GM21515 (cell line): ENCODE measurements at regions not wholly inside any gene's neighbourhood (a gene's known extent, or its start where the extent isn't known, plus 50 kb on each side); places are given as distances from the start of the nearest gene placed in this dataset.
"Not testable (repeated sequence)": the region's sequence is repeated elsewhere in the genome, so short reads cannot be mapped to it uniquely, and the experiment has no call there.

Experiments
- ATAC-seq: cut with Tn5 transposase; IDR thresholded peaks from one replicate; pipeline ENCODE4 v1.9.1; 2021; ENCODE audit not compliant: unreplicated experiment

DNA sequence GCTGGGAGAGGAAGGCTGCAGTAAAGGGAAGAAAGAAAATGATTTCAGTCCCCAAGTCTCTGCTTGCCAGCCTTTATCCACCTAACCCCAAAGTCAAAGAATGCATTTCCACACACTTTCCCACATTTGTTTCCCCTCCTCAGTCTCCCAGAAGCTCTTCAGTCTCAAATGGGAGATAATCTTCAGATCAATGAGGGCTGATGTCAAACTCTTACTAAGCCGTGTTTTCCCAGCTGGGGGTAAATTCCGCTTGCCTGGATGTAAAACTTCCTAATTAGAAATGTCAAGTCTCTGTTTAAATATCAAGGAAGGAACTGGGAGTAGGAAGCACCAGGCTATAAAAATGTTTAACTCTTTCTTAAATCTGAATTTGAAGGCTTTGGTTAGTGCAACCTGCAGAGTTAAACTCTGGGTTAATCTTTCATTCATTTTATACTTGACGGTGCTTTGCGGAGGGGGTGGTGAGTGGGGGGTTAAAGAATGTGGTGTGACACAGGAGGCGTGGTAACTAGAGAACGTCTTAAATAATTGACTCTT is 601.4 kb upstream of the ACTRT1 start:
- ATAC-seq = no peak

DNA sequence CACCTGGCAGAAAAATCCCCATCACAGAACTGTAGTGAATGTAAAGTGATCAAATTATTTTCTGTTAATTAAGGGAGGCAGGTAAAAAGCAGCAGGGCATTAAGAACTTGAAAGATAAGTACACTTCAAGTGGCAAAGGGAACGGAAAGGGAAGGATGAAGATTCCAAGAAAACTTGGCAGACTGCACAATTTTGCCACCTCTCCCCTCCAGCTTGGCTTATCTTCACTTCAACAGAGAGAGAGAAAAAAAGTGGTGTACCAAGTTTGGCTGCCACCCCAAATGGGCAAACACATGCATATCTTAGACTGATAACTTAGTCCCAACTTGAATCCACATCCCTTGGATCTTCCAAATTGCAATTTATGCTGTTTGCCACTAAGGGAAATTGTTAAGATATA is 598.1 kb upstream of the ACTRT1 start:
- ATAC-seq = no peak

DNA sequence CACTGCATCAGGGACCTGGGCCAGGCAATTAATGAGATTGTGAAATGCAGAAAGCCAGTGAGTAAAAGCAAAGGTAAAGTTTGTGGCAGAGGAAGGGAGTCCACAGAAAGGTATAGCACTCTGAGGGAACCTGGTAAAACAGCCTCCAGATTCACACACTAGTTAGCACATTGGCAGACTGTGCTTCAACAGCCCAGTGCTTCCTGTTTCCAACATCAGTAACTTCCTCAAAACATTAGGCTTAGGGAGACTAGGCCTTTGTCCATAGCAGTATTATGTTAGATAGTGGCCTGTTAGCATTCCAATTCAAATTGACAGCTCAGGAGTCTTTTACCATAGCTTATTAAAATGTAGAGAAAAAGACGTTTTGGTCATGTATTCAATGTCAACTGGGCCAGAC is 582.6 kb upstream of the ACTRT1 start:
- no peak for ATAC-seq

DNA sequence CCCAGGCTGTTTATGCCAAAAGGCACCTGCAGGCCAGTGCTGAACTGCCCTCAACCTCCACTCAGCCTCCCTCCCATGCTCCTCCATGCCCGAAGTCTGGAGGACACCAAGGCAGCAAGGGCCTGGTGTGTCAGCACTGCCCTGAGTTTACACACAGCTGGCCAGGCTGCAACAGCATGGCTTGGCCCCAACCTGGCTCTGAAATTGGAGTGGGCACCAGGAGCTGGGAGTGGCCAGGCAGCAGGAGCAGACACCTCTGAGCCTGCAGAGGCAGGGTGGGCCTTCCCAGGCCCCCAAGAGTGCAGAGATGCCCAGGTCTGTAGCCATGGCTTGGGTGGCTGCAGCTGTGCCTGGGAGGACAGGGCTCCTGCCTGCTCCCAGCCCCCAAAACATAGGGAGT is 571.2 kb upstream of the ACTRT1 start:
- no peak for ATAC-seq

DNA sequence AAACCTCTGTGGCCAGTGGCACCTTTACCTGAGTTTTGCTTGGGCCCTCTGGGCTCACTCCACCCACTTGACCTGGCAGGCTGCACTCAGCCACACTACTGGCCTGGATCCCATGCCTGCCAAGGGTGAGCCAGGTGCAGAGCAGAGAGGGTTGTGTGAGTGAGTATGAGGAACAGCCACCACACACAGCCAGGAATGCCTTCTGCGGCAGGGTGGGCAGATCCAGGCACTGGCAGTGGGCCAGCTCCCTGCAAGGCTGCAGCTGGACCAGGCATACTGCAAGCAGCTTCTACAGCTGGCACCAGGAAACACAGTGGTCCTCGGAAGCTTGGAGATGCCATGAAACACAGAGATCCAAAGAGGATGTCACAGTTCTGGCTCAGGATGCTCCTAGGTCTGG is 570.1 kb upstream of the ACTRT1 start:
- ATAC-seq = no peak

DNA sequence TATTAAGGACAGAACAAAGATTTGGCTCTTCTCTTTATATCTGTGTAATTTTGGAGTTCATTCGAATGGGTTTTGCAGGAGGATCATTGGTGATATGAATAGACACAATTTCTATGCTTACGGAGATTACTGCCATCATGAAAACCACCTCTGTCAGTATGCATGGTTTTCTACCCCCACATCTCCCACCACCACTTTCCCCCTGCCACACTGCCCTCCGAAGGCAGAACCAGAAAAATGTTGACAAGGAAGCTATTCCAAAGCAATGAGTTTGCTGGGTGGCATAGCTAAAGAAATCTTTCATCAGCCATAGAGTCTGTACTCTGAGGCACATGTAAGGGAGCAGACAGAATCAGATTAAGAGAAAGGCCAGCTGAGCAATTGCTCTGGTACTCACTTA is 567.3 kb upstream of the ACTRT1 start:
- no peak for ATAC-seq

DNA sequence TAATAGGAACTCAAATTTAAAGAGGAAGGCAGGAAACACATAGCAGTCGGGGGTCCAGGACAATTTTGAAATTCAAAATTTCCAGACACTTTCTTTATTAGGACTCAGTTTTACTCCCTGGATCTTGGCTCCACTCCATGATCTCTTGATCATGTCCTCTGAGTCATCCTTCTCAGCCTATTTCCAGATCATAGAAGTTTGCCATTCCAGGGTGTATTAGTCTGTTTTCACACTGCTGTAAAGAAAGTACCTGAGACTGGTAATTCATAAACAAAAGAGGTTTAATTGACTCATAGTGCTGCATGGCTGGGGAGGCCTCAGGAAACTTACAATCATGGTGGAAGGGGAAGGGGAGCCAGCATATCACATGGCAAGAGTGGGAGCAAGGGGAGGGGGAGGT is 564.7 kb upstream of the ACTRT1 start:
- no peak for ATAC-seq

DNA sequence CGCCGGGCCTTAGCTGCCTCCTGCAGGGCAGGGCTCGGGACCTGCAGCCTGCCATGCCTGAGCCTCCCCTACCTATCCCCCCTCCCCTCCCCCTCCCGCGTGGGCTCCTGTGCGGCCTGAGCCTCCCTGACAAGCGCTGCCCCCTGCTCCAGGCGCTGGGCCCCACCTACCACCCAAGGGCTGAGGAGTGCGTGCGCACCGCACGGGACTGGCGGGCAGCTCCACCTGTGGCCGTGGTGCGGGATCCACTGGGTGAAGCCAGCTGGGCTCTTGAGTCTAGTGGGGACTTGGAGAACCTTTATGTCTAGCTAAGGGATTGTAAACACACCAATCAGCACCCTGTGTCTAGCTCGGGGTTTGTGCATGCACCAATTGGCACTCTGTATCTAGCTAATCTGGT is 554.6 kb upstream of the ACTRT1 start:
- not testable (repeated sequence) for ATAC-seq

DNA sequence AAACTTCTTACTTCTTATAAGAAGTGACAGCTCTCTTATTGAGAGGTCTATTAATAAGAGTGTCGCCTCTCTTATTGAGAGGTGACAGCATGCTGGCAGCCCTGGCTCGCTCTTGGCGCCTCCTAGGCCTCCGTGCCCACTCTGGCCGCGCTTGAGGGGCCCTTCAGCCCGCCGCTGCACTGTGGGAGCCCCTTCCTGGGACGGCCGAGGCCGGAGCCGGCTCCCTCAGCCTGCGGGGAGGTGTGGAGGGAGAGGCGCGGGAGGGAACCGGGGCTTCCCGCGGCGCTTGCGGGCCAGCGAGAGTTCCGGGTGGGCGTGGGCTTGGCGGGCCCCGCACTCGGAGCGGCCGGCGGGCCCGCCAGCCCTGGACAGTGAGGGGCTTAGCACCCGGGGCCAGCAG is 554.2 kb upstream of the ACTRT1 start:
- not testable (repeated sequence) for ATAC-seq

DNA sequence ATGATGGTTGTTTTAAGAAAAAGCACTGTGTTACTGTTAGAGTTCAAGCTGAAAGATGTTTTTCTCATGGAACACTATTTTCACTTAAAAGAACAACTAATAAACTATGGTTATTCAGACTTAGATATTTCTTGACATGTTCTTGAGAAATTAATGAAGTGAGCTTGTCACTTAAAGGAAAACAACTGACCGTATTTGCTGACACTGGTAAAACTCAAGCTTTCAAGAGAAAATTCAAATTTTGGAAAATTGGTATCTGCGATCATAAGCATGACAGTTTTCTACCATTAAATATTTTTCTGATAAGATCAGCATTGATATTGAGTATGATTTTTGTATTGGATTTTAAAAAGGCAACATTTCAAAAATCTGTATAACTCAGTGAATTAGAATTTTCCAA is 549.5 kb upstream of the ACTRT1 start:
- no peak for ATAC-seq

DNA sequence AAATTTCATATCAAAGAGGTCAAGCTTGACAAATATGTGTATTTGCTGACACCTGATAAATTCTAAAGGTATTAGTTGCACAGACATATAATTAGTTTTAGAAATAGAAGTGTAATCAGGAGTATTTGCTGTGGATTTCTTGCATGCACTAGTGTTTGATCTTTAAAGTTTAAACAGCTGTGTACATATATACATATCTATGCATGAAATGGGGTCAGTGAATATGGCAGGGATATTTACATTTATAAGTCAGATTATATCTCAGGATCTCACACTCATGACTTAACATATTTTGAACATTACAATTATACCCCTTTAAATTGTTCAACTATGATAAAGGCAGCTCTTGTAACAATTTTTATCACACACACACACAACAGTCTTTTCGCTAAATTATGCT is 547.4 kb upstream of the ACTRT1 start:
- no peak for ATAC-seq

DNA sequence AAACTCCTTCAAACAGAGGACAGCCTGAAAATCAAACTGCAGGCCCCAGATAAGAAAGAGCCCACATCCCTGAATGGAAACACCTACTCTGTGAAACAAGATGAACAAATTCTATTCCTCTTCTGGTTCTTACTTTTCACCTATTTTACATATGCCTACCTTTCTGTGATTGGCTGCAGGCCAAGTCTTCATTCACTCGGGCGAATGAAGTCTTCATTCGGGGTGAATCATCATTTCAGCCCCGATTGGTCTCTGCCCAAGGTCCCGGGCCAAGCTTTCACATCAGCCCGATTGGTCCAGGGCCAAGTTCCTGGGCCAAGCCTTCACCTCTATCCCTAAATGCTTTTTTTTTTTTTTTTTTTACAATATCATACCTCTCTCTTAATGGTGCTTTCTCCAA is 529.8 kb upstream of the ACTRT1 start:
- no peak for ATAC-seq

DNA sequence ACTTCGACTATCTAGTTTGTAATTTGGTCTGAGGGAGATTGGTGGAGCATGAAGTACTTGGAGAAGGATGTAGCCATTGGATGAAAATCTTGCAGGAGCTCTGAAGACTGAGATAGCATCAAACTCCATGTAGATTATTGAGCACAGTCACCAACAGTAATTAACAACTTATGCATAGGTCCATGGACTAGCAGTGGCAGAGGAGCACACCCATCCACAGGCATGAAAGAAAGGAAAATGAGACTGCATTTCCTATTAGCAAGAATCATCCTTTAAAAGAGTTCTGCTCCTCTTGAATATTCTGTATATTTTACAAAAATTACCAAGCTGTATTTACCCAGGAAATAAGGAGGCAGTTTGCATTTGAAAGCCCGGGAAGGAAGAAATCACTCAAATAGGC is 529.4 kb upstream of the ACTRT1 start:
- ATAC-seq = no peak

DNA sequence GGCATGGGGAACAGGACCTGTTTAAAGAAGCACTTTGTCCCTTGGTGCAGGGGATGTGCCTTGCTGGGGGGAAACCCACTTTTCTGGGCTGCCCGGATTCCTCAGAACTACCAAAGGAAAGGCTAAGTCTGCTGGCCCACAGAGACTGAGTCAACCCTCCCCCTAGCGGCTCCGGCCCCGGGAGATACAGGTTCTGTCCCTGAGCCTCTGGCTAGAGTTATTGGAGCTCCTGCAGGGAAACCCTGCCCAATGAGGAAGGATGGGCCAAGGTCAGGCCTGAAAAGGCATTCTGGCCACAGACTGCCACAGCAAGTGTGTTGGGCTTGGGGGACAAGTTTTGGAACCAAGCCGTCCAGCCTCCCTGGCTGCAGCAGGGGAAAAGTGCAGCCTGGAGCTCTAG is 490.9 kb upstream of the ACTRT1 start:
- ATAC-seq = no peak

DNA sequence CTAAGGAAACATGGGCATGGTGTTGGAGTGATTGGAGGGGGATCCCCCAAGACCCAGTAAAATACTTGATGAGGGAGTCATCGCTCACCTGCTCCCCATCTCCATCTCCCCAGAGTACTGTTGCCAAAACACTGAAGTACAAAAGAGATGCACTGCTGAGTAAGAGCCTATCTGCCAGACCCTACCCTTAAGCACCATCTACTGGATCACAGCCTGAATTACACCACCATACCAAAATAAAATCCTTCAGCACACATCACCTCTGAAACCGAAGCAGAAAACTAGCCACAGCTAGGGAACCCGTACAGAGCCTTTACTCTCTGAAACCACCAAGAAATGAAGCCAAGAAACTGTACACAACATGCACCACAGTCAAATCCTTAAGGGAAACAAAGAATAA is 466.3 kb upstream of the ACTRT1 start:
- ATAC-seq = no peak

DNA sequence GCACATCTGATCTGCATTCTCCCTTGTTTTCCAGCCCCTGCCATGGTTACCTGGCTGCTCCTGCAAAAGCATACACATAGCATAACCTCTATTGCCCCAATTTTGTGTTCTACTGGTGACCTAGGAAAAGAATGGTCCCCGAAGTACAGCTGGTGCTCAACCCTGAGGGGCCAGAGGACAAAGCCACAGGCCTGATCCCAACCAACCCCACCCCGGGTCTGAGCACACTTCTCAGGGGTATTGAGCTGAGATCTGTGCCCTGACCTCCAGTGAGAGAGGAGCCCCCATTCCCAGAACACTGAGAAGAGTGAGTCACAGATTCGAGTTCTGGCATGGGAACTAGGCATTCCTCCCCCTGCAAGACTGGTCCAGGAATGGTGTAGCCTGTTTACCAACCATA is 465.5 kb upstream of the ACTRT1 start:
- no peak for ATAC-seq

DNA sequence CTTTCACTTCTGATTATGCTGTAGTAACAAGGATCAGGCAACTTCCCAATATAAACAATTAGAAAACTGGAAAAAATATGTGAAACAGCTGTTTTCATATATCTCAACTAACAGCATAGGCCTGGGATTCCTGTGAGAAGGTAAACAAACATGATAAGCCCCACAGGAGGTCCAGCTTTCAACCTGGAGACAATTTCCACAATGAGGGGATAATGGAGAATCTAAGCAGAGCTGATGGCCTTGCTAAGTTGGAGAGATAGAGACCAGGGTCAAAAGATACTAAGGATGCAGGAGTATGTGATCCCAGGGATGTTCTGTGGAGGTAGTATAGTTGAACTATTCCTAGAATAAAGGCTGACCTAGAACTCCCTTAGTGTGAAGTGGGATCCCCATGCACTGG is 452.3 kb upstream of the ACTRT1 start:
- no peak for ATAC-seq

DNA sequence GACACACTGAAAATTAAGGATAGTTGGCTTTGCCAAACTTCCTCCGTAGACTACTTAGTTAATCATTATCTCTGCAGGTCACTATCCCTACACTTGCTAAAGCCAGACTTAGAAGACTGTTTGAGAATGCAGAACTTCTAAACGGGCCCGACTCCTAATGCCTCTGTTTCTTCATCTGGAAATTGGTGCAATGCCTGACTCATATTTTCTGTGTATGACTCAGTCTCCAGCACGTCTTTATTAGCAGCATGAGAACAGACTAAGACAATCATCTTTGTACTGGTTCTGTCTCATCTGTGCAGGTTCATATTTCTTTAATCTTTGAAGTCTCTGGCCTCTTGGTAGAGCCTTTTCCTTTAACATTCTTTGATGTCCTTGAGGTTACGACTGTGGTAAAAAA is 411.9 kb upstream of the ACTRT1 start:
- no peak for ATAC-seq

DNA sequence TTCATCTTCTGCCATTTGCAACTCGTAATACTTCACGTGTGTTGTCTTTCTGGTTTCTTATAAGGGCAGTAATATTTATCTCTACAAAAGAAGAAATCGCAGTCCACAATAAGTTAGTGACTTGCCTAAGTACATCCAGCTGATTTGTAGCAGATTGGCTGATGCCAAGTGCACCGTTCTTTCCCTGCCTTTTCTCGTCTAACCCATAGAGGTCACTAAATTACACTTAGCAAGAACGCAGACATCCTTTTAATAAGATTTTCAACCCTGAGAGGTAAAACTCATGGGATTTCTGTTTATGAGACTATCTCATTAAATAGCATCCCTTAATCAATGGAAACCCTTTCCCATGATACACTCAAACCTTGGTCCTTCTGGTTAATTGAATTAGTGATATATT is 408.6 kb upstream of the ACTRT1 start:
- no peak for ATAC-seq

DNA sequence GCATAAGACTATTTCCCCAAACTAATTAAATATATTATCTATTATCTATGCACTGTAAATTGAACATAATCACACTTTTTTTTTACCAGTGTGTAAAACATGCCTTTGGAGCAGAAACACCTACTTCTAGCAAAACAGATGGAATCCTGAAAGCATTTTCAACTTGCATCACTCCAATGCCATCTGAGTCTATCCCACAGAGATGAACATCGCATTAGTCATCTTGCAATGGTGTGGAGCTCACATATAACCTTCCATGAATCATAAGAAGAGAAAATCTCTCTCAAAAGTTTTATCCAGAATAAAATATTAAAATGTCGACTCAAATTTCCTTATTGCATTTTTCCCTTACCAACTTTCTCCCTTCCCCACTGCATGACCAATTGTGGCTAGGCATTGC is 406.7 kb upstream of the ACTRT1 start:
- ATAC-seq = no peak

DNA sequence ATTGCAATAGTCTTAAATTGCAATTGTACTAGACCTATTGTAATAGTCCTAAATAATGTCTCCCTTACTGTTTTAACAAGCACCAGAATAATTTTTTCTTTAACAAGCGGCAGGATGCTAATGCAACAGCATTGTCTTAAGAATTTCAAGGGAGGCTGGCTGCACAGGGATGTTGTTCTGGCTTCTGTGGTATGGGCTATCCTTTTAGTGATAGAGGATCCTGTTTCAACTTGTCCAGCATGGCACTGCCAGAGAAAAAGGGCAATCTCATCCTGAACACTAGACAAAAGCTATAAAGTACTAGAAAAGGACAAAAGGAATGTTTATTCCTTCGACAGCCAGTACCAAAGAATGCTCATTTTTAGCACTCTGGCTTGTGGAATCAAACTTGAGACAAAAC is 405.5 kb upstream of the ACTRT1 start:
- no peak for ATAC-seq

DNA sequence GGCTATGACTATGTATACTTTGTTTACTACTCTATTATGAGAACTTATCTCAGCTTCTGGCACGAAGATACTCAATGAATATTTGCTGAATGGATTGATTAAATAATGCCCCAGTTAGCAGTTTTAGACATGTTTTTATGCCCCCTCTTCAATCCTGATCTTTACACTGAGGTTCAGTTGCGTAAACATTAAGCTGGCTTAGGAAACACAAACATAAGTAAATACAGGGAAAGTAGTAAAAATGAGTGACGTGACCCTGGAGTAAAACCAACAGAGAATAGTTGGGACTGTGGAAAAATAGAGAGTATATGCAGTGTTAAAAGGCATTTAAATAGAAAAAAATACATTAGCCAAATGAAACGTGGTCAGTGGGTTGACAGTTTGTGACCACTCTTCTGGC is 387.0 kb upstream of the ACTRT1 start:
- no peak for ATAC-seq

DNA sequence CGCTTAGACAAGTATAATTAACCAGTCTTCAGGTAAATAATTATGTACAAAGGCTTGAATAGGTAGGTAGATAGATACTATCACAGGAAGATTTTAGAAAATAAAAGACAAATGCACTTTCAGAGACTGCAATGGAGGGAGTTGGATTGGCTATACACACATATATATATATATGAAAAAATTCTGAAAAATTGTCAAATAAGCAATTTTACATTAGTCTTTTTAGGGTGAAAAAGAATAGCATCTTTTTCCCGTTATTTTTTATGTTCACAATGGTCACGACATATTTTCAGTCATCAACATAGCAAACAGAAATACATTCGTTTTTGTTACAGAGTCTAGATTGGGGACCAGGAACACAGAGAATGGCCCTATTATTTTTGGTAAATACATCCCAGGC is 385.9 kb upstream of the ACTRT1 start:
- no peak for ATAC-seq
